ENCODE measurements at regions not wholly inside any gene's neighbourhood (a gene's known extent, or its start where the extent isn't known, plus 50 kb on each side); places are given as distances from the start of the nearest gene placed in this dataset.

- TF ChIP-seq CTCF (IDR thresholded peaks at IDR 0.05) (no peak), POLR2A (IDR thresholded peaks at IDR 0.05) (no peak)
These were observed 58.6 kb downstream of the BARX1 start for GRCh38 chr9:93896496-93897033.
